Non-pigmented ciliary epithelial cell (primary cell): ENCODE measurements at regions not wholly inside any gene's neighbourhood (a gene's known extent, or its start where the extent isn't known, plus 50 kb on each side); places are given as distances from the start of the nearest gene placed in this dataset.

Source experiments
- DNase-seq: peaks from one replicate; pipeline ENCODE4 v3.0.0-alpha.2; 2010; ENCODE audit warnings: low read depth

- no peak for DNase-seq
These were observed 105.5 kb upstream of the CPLX2 start for GRCh38 chr5:175765858-175766257.

GRCh38 chr5:175766963-175767362 lies 104.4 kb upstream of the CPLX2 start:
- no peak for DNase-seq

- no peak for DNase-seq
These were observed 98.4 kb upstream of the CPLX2 start for GRCh38 chr5:175772747-175773533.

- DNase-seq: no peak
These were observed 97.8 kb upstream of the CPLX2 start for GRCh38 chr5:175773534-175774070.

GRCh38 chr5:175775416-175775815 lies 96.0 kb upstream of the CPLX2 start:
- DNase-seq: no peak

GRCh38 chr5:175778951-175779503 lies 92.4 kb upstream of the CPLX2 start:
- no peak for DNase-seq

- no peak for DNase-seq
These were observed 87.6 kb upstream of the CPLX2 start for GRCh38 chr5:175783739-175784138.

GRCh38 chr5:175784230-175784629 lies 87.1 kb upstream of the CPLX2 start:
- DNase-seq: no peak

GRCh38 chr5:175785681-175786080 lies 85.7 kb upstream of the CPLX2 start:
- no peak for DNase-seq

GRCh38 chr5:175788155-175788787 lies 83.1 kb upstream of the CPLX2 start:
- no peak for DNase-seq

- DNase-seq: no peak
These were observed 81.7 kb upstream of the CPLX2 start for GRCh38 chr5:175789670-175790069.

- no peak for DNase-seq
These were observed 80.6 kb upstream of the CPLX2 start for GRCh38 chr5:175790796-175791195.

- DNase-seq: no peak
These were observed 75.4 kb upstream of the CPLX2 start for GRCh38 chr5:175795959-175796358.

- DNase-seq: peak; percentile 30
These were observed 74.6 kb upstream of the CPLX2 start for GRCh38 chr5:175796536-175797499.

GRCh38 chr5:175797521-175798038 lies 73.8 kb upstream of the CPLX2 start:
- DNase-seq: no peak

GRCh38 chr5:175798626-175799025 lies 72.8 kb upstream of the CPLX2 start:
- DNase-seq: no peak

- peak; percentile 26 for DNase-seq
These were observed 70.7 kb upstream of the CPLX2 start for GRCh38 chr5:175800656-175801081.

GRCh38 chr5:175802361-175802760 lies 69.0 kb upstream of the CPLX2 start:
- no peak for DNase-seq

- no peak for DNase-seq
These were observed 68.1 kb upstream of the CPLX2 start for GRCh38 chr5:175803254-175803653.

GRCh38 chr5:175803736-175804454 lies 67.5 kb upstream of the CPLX2 start:
- DNase-seq: no peak
